IPS-11a (cell line): ENCODE measurements at regions not wholly inside any gene's neighbourhood (a gene's known extent, or its start where the extent isn't known, plus 50 kb on each side); places are given as distances from the start of the nearest gene placed in this dataset.
"Not testable (repeated sequence)": the region's sequence is repeated elsewhere in the genome, so short reads cannot be mapped to it uniquely, and the experiment has no call there.

Experiments
- H3K4me3 ChIP-seq: one replicate; pipeline ENCODE4 v1.5.1; 2013; ENCODE audit warnings: low read depth, low read length, control low read depth

DNA sequence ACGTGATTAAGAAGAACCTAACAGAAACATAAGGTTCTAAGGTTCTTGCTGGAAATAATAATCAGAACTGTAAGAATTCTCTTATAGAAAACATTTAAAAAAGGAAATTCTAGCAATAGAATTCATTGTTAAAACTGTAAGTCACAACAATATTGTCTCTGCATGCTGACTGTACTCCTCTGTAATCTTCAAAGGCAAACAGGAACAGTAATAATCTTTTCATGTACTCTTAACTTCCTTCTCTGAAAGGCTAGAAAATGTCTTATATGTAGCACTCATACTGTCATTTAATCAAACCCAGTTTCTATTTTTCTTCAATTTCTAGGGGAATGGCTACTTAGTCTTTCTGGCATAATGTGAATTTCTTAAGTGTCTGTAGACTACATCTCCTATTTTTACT lies 103.5 kb upstream of the AGAP9 start:
- not testable (repeated sequence) for H3K4me3 ChIP-seq

DNA sequence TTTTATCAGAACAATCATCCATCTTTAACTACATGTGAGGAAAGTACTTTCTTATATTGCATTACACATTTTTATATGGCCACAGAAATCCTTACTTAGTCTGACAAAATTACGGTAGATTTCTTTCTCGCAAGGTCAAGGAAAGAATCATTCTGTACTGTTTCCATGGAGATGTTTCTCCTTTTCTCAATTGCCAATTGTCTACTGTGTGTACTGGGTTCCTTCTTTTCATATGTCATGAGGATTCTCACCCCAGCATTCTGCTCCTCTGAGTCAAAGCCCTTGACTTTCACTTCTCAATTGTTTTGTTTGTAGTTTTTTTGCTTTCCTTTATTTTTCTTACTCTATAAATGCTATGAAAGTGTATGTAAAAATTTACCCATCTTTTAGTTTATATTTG lies 99.3 kb upstream of the AGAP9 start:
- not testable (repeated sequence) for H3K4me3 ChIP-seq

DNA sequence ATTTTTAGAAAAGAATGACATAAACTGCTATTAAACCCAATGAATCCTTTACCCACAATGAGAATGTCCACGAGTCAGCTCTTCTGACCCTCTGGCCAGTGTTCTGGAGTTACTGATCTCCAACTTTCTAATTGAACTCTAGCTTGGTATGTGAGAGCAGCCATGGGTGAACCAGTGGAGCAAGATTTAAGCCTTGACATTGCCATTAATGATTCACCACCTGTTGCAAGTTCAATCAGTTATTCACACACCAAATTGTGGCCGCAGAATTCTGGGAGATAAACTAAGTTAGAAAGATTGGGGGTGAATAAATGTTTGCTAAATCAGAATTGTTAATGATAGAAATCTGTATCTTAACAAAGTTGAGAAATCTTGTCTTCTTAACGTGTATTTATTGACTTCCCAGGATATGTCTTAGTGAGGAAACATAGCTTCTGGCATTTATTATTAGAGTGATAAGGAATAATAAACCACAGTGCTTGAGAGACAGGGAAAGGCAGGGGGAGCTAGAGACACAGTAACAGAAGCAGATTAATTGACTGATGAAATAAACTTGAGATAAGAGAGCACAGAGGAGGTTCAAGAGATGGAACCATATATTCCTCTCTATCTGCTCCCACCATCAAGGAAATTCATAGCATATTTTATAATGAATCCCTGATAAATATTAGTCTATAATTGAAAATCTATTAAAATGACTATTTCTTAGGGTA lies 96.0 kb upstream of the AGAP9 start:
- H3K4me3 ChIP-seq, result not testable (repeated sequence)

DNA sequence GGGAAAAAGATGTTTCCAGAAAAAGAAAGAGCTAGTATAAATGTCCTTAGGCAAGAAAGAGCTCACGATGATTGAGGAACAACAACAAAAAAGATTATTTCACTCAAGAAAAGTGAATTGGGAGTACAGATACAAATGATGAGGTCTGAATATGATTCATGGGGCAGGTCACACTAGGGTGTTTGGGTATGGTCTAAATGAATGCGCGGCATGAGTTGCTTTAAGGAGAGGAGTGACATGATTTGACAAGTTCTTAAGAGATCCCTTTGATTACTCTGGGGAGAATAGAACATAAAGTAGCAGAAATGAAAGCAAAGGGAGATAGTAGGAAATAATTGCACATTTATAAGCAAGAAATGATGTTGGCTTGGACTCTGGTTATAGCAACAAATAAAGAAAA lies 85.9 kb upstream of the AGAP9 start:
- H3K4me3 ChIP-seq, result not testable (repeated sequence)

DNA sequence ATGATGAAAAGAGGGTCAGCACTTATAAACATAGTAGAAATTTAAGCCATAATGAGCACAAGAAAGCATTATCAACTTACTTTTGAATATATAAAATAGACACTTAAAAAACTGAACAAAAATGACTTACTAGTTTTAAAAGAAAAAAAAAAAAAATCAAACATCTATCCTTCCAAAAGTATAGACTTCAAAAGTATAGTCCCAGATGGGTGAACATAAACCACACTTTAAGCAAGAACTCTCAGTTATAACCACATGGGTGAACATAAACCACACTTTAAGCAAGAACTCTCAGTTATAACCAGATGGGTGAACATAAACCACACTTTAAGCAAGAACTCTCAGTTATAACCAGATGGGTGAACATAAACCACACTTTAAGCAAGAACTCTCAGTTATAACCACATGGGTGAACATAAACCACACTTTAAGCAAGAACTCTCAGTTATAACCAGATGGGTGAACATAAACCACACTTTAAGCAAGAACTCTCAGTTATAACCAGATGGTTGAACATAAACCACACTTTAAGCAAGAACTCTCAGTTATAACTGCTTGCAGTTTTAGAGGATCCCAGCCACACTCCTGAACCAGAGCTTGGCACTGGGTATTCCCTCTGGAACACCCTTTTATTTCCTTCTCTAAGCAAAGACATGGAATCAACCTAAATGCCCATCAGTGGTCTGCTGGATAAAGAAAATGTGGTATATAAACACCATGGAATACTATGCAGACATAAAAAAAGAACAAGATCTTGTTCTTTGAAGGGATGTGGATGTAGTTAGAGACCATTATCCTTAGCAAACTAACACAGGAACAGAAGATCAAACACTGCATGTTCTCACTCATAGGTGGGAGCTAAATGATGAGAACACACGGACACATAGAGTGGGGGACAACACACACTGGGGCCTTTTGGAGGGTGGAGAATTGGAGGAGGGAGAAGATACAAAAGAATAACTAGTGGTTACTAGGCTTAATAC lies 82.6 kb upstream of the AGAP9 start:
- H3K4me3 ChIP-seq, result not testable (repeated sequence)

DNA sequence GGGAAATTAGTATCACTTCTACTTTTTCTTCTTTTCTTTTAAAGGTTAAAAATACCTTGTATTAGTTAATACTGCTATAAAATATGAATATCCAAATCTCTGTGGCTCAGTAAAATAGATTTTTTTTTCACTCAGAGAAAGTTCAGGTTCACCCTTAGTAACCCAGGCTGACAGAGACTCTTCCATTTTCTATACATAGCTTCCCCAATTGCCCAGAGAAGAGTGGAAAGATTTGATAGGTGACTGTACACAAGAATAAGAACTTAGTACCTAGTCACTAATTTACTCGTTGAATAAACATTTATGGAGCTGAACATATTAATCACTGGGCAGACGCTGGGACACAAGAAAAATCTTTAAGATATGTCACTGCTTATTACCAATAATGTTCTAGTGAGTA lies 77.2 kb upstream of the AGAP9 start:
- H3K4me3 ChIP-seq, result not testable (repeated sequence)

DNA sequence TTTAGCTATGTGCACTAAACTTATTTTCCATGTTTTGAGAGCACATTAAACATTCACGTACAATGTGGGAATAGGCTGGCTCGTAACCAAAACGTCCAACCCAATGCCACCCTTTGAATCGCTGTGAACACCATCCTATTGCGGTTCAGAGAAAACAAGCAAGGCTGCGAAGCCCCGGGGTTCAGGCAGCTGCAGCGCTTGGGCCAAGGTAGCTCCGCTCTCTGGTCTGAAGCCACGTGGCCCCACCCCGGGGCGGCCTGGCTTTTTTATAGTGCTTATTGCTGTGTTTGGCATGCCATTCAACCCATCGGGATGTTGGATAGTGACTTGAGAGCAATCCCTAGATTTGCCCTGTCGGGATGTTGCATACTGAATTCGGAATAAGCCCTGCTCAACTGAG lies 76.7 kb upstream of the AGAP9 start:
- H3K4me3 ChIP-seq, result not testable (repeated sequence)

DNA sequence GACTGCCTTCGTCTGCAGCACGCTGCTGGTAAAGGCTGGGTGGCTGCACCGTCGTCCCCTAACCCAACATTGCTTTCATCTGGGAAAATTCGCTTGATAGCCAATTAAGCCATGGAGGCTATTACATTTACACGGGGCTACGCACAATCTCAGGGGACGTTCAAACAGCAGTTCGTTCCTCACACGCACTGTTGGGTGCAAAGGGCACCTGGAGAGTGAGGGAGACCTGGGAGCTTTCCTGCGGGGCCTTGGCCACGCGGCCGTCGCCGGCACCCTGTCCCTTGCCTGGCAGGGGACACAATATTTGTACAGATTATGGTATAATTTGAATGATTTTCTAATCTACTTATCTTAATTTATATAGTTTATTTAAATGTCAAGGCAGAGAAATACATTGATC lies 76.2 kb upstream of the AGAP9 start:
- H3K4me3 ChIP-seq, result not testable (repeated sequence)

DNA sequence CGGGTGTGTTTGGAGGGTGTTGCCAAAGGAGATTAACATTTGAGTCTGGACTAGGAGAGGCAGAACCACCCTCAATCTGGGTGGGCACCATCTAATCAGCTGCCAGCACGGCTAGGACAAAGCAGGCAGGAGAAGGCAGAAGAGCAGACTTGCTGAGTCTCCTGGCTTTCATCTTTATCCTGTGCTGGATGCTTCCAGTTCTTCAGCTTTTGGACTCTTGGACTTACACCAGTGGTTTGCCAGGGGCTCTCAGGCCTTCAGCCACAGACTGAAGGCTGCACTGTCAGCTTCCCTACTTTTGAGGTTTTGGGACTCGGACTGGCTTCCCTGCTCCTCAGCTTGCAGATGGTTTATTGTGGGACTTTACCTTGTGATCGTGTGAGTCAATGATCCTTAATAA lies 70.4 kb upstream of the AGAP9 start:
- not testable (repeated sequence) for H3K4me3 ChIP-seq

DNA sequence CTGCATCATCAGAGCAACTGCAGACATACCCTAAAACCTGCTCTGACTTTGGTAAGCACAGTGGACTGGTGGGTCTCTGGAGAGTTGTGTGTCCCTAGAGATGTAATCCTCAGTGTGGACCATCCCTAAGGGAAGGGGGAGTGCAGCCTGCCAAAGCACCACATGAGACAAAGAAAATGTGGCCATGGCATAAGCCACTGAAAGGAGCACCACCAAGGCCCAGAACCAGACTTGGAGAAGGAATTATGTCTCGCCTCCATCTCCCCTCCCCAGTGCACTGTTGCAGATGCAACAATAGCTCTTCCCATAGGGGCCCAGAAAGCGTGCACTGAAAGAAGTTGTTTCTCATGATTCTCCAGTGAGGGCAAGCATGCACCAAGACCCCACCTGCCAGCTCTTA lies 69.7 kb upstream of the AGAP9 start:
- not testable (repeated sequence) for H3K4me3 ChIP-seq

DNA sequence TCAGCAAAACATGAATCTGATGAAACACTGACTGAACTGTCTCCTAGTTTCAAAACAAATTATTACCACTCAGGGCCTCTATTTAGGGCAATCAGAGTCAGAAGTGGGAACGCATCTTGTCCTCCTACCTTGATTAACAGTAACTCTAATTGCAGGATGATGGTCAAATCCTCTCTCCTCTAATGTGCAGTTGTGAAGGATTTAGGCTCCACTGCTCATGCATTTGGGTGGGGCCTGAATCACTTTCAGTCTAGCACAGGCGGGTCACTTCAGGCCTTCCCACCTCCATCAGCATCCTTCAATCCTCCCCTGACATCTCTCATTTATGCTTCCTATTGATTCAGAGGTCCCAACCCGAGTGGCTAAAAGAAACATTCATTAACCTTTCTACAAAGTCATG lies 67.5 kb upstream of the AGAP9 start:
- H3K4me3 ChIP-seq, result not testable (repeated sequence)

DNA sequence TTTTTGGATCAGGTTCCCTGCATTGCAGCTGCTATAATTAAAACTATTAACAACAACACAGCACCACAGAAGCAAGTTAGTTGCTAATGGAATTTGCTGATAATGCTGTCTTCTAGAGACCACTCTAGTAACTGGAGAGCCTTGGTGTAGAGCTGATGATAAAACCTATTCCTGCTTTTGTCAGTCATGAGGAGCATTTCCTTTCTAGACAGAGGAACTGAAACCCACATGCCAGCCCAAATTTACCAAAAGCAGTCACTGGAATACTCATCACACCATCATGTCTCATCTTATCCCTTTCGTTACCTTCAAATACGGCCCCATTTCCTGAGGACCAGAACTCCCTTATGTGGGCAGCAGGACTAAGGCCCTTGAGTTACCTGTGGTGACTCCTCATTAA lies 67.1 kb upstream of the AGAP9 start:
- not testable (repeated sequence) for H3K4me3 ChIP-seq

DNA sequence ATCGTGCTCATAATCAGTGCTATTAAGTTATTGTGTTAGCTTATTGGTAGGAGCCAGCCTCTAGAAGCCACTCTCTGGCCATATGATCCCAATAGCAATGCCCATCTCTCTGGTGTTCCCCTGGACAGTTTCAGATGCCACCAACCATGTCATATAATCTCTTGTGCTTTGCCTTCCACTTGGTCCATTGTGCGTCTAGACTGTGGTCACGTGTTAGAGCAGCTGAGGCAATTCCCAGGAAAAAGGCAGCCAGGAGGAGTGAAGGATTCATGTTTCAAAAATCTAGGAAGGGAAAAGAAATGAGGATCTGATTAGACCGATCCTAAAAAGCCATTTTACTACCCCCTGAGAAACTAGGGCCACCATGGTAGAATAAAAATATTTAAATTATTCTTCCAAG lies 58.6 kb upstream of the AGAP9 start:
- not testable (repeated sequence) for H3K4me3 ChIP-seq

DNA sequence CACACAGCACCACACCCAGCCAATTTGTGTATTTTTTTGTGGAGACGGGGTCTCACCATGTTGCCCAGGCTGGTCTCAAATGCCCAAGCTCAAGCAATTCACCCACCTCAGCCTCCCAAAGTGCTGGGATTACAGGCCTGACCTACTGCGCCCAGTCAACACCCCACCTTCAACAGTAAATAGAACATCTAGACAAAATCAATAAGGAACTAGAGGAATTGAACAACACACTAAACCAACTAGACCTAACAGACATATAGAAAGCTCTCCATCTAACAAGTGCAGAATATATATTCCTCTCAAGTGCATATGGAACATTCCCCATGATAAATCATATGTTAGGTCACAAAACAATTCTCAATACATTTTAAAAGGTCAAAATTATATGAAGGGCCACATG lies 56.6 kb upstream of the AGAP9 start:
- not testable (repeated sequence) for H3K4me3 ChIP-seq

DNA sequence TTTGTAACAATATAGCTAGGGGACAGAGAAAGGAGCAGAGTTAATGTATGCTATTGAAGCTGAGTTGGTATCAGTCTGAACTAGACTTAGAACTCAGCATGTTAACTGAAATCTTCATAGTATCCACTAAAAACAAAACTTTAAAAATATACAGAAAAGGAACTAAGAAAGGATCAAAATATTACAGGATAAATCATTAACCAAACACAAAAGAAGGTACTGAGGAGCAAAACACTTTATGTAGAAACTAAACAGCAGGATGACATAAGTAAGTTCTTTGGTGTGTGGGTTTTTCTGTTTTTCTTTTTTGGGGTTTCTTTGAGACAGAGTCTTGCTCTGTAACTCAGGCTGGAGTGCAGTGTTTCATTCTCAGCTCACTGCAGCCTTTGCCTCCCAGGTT lies 55.1 kb upstream of the AGAP9 start:
- not testable (repeated sequence) for H3K4me3 ChIP-seq
